ENCODE measurements at regions not wholly inside any gene's neighbourhood (a gene's known extent, or its start where the extent isn't known, plus 50 kb on each side); places are given as distances from the start of the nearest gene placed in this dataset.

- Histone ChIP-seq H3K27ac (ENCODE audit: low read depth, low read length) (peak overlapping the region; percentile 94), H4K20me1 (ENCODE audit: insufficient read depth, low read length) (no peaks in the 10 kb centered on the region), H3K79me2 (ENCODE audit: insufficient read depth, low read length) (no peaks in the 10 kb centered on the region), H3K9me3 (ENCODE audit: insufficient read depth, low read depth, low read length) (no peaks in the 10 kb centered on the region), H2AFZ (ENCODE audit: low read depth, low read length) (peak overlapping the region; percentile 60), H3K4me3 (ENCODE audit: insufficient read depth, low read depth, low read length) (no peak overlapping the region), H3K4me1 (ENCODE audit: insufficient read depth, low read length) (peaks cover 34% of the 10 kb centered on the region), H3K4me2 (ENCODE audit: low read length) (peak overlapping the region; percentile 69), H3K27me3 (ENCODE audit: insufficient read depth, low read length) (no peaks in the 10 kb centered on the region), H3K36me3 (ENCODE audit: insufficient read depth, low read length) (no peaks in the 10 kb centered on the region), H3K9ac (ENCODE audit: low read length) (peak overlapping the region; percentile 79)
- TF ChIP-seq CTCF (IDR thresholded peaks at IDR 0.05; ENCODE audit: insufficient read depth, low read depth, low read length) (peak; percentile 65), EZH2 (IDR thresholded peaks at IDR 0.05; ENCODE audit: insufficient read depth, low read length) (no peak)
- Mint-ChIP-seq H3K4me1 (ENCODE audit: low read depth, unreplicated experiment) (peaks cover 32% of the 10 kb centered on the region), H3K27me3 (ENCODE audit: low read depth, unreplicated experiment) (no peaks in the 10 kb centered on the region), H3K36me3 (ENCODE audit: low read depth, unreplicated experiment) (no peaks in the 10 kb centered on the region), H3K9me3 (ENCODE audit: unreplicated experiment) (no peaks in the 10 kb centered on the region), H3K4me3 (ENCODE audit: unreplicated experiment) (no peak overlapping the region), H3K27ac (ENCODE audit: unreplicated experiment) (peak overlapping the region; percentile 96)
- FAIRE-seq (peak; percentile 55), DNase-seq (ENCODE audit: low read depth) (peak; percentile 62)
These were observed 384.3 kb upstream of the SYT4 start for GRCh38 chr18:43661570-43661969.

- FAIRE-seq (peak; percentile 96), DNase-seq (ENCODE audit: low read depth) (peak; percentile 91)
- H3K4me1 ChIP-seq (ENCODE audit: insufficient read depth, low read length), result peaks cover 34% of the 10 kb centered on the region
- peak overlapping the region; percentile 47 for H3K4me3 ChIP-seq (ENCODE audit: insufficient read depth, low read depth, low read length)
- H3K4me2 ChIP-seq (ENCODE audit: low read length), result peak overlapping the region; percentile 69
- no peaks in the 10 kb centered on the region for H3K27me3 ChIP-seq (ENCODE audit: insufficient read depth, low read length)
- peak overlapping the region; percentile 79 for H3K9ac ChIP-seq (ENCODE audit: low read length)
- H3K4me1 Mint-ChIP-seq (ENCODE audit: low read depth, unreplicated experiment), result peaks cover 32% of the 10 kb centered on the region
- peak overlapping the region; percentile 96 for H3K27ac Mint-ChIP-seq (ENCODE audit: unreplicated experiment)
- no peaks in the 10 kb centered on the region for H4K20me1 ChIP-seq (ENCODE audit: insufficient read depth, low read length)
- no peaks in the 10 kb centered on the region for H3K36me3 ChIP-seq (ENCODE audit: insufficient read depth, low read length)
- no peak overlapping the region for H2AFZ ChIP-seq (ENCODE audit: low read depth, low read length)
- H3K27me3 Mint-ChIP-seq (ENCODE audit: low read depth, unreplicated experiment), result no peaks in the 10 kb centered on the region
- peak overlapping the region; percentile 94 for H3K27ac ChIP-seq (ENCODE audit: low read depth, low read length)
- TF ChIP-seq CTCF (IDR thresholded peaks at IDR 0.05; ENCODE audit: insufficient read depth, low read depth, low read length) (no peak), EZH2 (IDR thresholded peaks at IDR 0.05; ENCODE audit: insufficient read depth, low read length) (no peak)
- no peaks in the 10 kb centered on the region for H3K9me3 ChIP-seq (ENCODE audit: insufficient read depth, low read depth, low read length)
- no peaks in the 10 kb centered on the region for H3K79me2 ChIP-seq (ENCODE audit: insufficient read depth, low read length)
- no peaks in the 10 kb centered on the region for H3K36me3 Mint-ChIP-seq (ENCODE audit: low read depth, unreplicated experiment)
- H3K9me3 Mint-ChIP-seq (ENCODE audit: unreplicated experiment), result no peaks in the 10 kb centered on the region
- no peak overlapping the region for H3K4me3 Mint-ChIP-seq (ENCODE audit: unreplicated experiment)
These were observed 385.4 kb upstream of the SYT4 start for GRCh38 chr18:43662657-43663056.

GRCh38 chr18:43663159-43663558, 385.9 kb upstream of the SYT4 start:
- H2AFZ ChIP-seq (ENCODE audit: low read depth, low read length), result no peak overlapping the region
- peak overlapping the region; percentile 94 for H3K27ac ChIP-seq (ENCODE audit: low read depth, low read length)
- H3K79me2 ChIP-seq (ENCODE audit: insufficient read depth, low read length), result no peaks in the 10 kb centered on the region
- no peak overlapping the region for H3K4me3 ChIP-seq (ENCODE audit: insufficient read depth, low read depth, low read length)
- no peaks in the 10 kb centered on the region for H3K27me3 Mint-ChIP-seq (ENCODE audit: low read depth, unreplicated experiment)
- peaks cover 32% of the 10 kb centered on the region for H3K4me1 Mint-ChIP-seq (ENCODE audit: low read depth, unreplicated experiment)
- no peak overlapping the region for H3K4me3 Mint-ChIP-seq (ENCODE audit: unreplicated experiment)
- H3K9me3 Mint-ChIP-seq (ENCODE audit: unreplicated experiment), result no peaks in the 10 kb centered on the region
- FAIRE-seq, result no peak
- no peak for DNase-seq (ENCODE audit: low read depth)
- peak overlapping the region; percentile 72 for H3K27ac Mint-ChIP-seq (ENCODE audit: unreplicated experiment)
- H3K36me3 ChIP-seq (ENCODE audit: insufficient read depth, low read length), result no peaks in the 10 kb centered on the region
- TF ChIP-seq EZH2 (IDR thresholded peaks at IDR 0.05; ENCODE audit: insufficient read depth, low read length) (no peak), CTCF (IDR thresholded peaks at IDR 0.05; ENCODE audit: insufficient read depth, low read depth, low read length) (no peak)
- peaks cover 34% of the 10 kb centered on the region for H3K4me1 ChIP-seq (ENCODE audit: insufficient read depth, low read length)
- H3K4me2 ChIP-seq (ENCODE audit: low read length), result no peak overlapping the region
- no peaks in the 10 kb centered on the region for H3K9me3 ChIP-seq (ENCODE audit: insufficient read depth, low read depth, low read length)
- H4K20me1 ChIP-seq (ENCODE audit: insufficient read depth, low read length), result no peaks in the 10 kb centered on the region
- H3K36me3 Mint-ChIP-seq (ENCODE audit: low read depth, unreplicated experiment), result no peaks in the 10 kb centered on the region
- H3K9ac ChIP-seq (ENCODE audit: low read length), result peak overlapping the region; percentile 25
- no peaks in the 10 kb centered on the region for H3K27me3 ChIP-seq (ENCODE audit: insufficient read depth, low read length)
